ENCODE measurements at regions not wholly inside any gene's neighbourhood (a gene's known extent, or its start where the extent isn't known, plus 50 kb on each side); places are given as distances from the start of the nearest gene placed in this dataset.
"Not testable (repeated sequence)": the region's sequence is repeated elsewhere in the genome, so short reads cannot be mapped to it uniquely, and the experiment has no call there.

DNA sequence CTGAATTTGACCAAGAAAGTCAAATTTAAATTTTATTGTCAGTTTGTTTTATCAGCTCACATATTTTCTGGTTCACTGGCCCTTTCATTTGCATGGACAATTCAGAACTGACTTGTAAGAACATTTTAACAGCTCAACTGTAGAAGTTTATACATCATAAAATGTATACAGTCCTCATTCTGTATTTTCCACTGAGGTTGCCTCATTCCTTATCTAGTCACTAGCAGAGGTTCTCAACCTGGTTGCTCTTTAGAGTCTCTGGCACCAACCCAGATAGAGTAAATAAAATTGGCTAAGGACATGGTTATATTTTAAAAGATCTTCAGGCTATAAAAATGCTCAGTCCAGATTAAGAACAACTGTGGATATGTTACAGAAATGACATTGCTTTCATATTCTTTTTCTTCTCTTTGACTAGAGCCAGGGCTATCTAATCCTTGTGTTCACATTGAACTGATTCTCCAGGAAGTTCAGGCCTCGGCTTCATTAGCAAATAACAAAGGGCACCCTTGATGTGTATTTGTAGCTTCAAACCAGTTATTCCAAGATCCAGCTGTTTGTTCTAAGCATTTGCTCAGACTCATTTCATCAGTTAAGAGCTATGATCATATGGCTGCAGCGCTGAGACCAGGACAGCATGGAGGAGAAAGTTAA is 782.5 kb downstream of the ETS1 start:
- peak; percentile 8 for DNase-seq

- DNase-seq, result no peak
Measured at GRCh38 chr11:127803755-127804154, 783.6 kb downstream of the ETS1 start.

DNA sequence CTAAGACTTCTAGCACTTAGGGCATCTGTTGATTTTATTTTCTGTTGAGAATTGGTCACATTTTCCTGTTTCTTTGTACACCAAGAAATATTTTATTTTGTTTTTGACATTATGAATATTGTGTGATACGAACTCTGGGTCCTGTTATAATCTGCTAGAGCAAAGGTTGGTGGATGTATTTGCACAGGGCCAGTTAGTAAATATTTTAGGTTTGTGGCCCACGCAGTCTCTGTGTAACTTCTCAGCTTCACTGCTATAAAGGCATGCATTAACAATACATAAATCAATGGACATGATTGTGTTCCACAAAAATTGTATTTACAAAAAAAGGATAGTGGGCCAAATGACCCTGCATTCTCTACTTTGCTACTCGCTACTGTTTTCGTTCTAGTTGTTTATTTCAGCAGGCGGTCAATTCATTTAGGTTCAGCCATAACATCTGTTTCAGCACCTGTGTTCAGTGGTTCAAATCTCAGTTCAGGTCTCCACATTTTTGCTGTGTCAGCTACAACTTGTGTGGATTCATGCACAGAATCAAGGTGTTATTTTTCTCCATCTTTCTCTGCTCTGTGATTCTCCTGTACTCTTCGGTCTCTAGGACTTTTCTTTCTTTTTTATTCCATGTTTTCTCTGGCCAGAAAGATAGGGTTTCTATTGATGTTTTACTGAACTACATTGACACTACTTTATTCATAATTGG is 786.2 kb downstream of the ETS1 start:
- no peak for DNase-seq

DNA sequence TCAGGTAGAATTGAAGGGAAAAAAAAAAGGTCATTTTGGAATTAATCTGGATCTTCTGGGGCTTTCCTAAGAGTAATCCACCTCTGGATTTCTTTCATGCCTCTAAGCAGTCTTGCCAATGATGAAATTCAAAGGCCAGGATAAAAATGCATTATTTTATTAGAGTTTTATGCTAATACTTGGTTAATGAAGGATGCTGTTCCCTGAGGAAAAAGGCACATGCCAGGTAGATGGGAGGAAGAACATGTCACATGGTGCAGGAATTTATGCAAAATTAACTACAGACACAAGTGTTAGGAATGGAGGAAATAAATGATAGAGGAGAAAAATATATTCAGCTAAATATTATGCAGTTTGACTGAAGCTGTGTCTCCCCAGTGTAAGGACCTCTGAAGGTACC is 792.0 kb downstream of the ETS1 start:
- no peak for DNase-seq

DNA sequence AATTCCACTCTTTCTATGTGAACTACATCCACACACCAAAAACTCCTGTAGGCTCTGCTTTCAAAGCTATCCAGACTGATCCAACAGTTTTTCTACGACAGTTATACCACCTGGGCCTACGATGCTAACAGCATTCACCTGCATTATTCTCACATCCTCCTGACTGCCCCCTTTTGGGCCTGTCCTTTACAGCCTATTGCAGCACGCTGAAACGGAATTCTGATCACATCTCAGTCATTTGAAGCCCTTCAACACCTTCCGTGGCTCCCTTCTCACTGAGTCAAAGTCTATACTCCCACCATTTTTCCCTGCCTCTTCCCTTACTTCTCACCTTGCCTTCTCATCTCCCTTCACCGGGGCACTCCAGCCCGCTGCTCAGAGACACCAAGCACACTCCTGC is 791.3 kb upstream of the KIRREL3 start:
- no peak for DNase-seq

- no peak for DNase-seq
Measured at GRCh38 chr11:127790592-127790991, 790.0 kb upstream of the KIRREL3 start.

DNA sequence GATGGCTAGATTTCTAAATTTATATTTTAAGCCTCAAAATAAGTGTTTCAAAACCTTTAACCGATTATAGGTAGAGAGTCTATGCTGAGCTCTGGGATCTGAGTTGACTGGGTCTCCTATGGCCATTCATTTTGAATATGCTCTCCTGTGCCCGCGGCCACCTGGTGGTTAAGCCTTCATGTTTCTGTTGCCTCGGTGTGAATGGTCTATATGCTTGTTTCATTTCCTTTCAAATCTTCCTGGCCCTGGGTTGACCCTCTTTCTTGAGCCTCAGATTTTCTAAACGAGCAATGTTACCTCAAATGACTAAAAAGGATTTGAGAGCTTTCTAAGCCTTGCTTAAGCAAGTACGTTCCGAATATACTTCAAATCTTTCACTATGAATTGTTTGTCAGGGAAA is 789.4 kb upstream of the KIRREL3 start:
- peak; percentile 60 for DNase-seq

- DNase-seq, result not testable (repeated sequence)
Measured at GRCh38 chr11:127772938-127773337, 772.4 kb upstream of the KIRREL3 start.

GRCh38 chr11:127768931-127769330 is 768.4 kb upstream of the KIRREL3 start:
- not testable (repeated sequence) for DNase-seq

DNA sequence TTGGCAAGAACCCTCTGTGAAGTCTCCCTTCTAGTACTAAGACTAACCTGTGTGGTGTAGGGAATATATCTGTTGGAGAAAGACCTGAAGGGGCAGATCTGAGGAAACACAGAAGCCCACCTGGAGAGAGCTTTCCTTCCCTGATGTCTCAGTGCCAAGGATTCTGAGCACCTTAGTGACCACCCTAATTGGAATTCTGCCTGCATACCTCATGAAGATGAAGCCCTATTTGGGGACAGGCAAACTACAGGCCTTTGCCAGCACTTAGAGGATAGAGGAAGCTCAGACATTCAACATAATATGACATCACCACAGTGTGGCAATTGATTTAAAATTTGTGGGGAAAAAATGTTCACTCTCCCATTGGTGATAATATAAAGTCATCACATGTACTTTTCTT is 766.2 kb upstream of the KIRREL3 start:
- no peak for DNase-seq

- DNase-seq, result no peak
Measured at GRCh38 chr11:127738771-127739286, 738.3 kb upstream of the KIRREL3 start.

DNA sequence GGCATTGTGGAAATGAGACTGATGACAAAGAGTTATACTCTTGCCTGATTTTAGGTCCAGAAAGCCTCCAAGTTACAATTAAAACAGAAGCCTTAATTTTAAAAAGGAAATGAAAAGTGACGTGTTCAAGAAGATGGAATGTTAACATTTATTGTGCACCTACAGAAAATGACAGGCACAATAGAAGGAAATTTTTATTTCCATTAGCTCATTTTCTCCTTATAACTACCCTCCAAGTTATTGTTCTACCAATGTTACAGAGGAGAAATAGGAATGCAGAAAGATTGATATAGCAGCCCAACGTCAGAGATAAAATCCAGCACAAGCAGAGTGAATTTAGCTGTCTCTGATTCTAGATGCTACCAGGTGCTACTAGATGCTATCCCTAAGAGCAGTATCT is 736.9 kb upstream of the KIRREL3 start:
- DNase-seq, result no peak

- peak; percentile 66 for DNase-seq
Measured at GRCh38 chr11:127733552-127733951, 733.0 kb upstream of the KIRREL3 start.

DNA sequence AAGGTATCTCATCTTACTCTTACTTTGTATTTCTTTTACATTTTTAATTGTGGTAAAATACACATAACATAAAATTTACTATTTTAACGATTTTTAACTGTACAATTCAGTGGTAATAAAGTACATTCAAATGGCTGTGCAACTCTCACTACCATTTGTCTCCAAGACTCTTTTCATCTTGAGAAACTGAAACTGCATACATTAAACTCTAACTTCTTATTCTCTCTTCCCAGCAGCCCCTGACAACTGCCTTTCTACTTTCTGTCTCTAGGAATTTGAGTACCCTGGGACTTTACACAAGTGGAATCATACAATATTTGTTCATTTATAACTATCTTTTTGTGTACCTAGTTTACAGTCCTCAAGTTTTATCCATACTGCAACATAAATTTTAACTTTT is 725.8 kb upstream of the KIRREL3 start:
- DNase-seq, result no peak

- no peak for DNase-seq
Measured at GRCh38 chr11:127723714-127724113, 723.1 kb upstream of the KIRREL3 start.

GRCh38 chr11:127713226-127713625 is 712.7 kb upstream of the KIRREL3 start:
- DNase-seq, result no peak

- DNase-seq, result no peak
Measured at GRCh38 chr11:127711748-127712147, 711.2 kb upstream of the KIRREL3 start.

GRCh38 chr11:127710831-127711230 is 710.3 kb upstream of the KIRREL3 start:
- no peak for DNase-seq

GRCh38 chr11:127709960-127710359 is 709.4 kb upstream of the KIRREL3 start:
- peak; percentile 19 for DNase-seq

- no peak for DNase-seq
Measured at GRCh38 chr11:127693686-127694085, 693.1 kb upstream of the KIRREL3 start.

GRCh38 chr11:127683321-127683720 is 682.8 kb upstream of the KIRREL3 start:
- no peak for DNase-seq

DNA sequence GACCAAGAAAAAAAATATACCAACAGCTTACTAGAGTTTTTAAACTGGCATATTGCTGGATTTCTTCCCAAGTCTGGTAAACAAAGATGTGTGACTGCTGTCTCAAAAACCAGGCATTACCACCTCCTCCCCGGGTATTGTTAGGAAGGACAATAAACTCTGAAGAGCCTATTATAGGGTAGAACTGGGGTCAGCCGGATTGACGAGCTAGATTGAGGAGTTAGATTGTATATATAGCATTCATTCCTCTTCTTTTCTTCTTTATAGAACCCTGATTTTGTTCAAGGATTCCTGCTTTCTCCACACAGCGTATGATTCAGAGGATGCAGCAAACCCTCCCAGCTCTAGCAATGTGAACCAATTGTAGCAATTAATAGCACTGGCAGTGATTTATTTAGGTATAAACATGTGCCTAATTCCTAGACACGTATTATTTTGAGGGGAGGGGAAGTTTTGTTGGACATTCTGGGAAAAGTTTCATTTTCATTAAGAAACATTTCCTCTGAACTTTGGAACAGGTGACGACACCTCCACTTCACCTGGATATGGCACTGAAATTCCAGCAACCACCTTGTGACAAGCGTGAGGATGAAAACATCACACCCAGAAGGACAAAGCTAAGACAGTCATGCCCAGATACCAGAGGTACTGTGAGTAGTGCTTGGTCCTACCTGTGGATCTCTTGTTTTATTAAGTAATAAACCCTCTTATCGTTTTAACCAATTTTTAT is 679.4 kb upstream of the KIRREL3 start:
- no peak for DNase-seq

GRCh38 chr11:127678631-127679030 is 678.1 kb upstream of the KIRREL3 start:
- no peak for DNase-seq

Data from NCI-H146 (cell line).